Upper lobe of right lung (tissue), 1 donor: ENCODE measurements at regions not wholly inside any gene's neighbourhood (a gene's known extent, or its start where the extent isn't known, plus 50 kb on each side); places are given as distances from the start of the nearest gene placed in this dataset.

Source experiments
- ATAC-seq: fragments of 200-7000 bp; cut with Tn5 transposase; one replicate; pipeline ENCODE4 v1.9.1; 2020; ENCODE audit warnings: mild to moderate bottlenecking, moderate library complexity
- DNase-seq: peaks from one replicate; pipeline ENCODE4 v3.0.0-alpha.2; 2020
- H3K27ac ChIP-seq: fragments of 200-600 bp; one replicate; pipeline ENCODE4 v1.8.0; 2022
- H3K27me3 ChIP-seq: fragments of 200-600 bp; one replicate; pipeline ENCODE4 v1.8.0; 2022; ENCODE audit warnings: mild to moderate bottlenecking
- H3K36me3 ChIP-seq: fragments of 200-600 bp; one replicate; pipeline ENCODE4 v1.8.0; 2022
- H3K4me1 ChIP-seq: fragments of 200-600 bp; one replicate; pipeline ENCODE4 v1.8.0; 2022
- H3K4me3 ChIP-seq: fragments of 200-600 bp; one replicate; pipeline ENCODE4 v1.8.0; 2022; ENCODE audit warnings: mild to moderate bottlenecking
- H3K9me3 ChIP-seq: fragments of 200-600 bp; one replicate; pipeline ENCODE4 v1.8.0; 2022
- intact Hi-C: fragments of 100-400 bp; cut with DNase I; formaldehyde crosslinking; loops from one replicate; pipeline ENCODE4 v1.11.0; 2022
- TF ChIP-seq, protein P1 (sequence below): fragments of 200-600 bp; IDR thresholded peaks from one replicate; pipeline ENCODE4 v1.8.0; 2022; ENCODE audit warnings: antibody characterized with exemption
- donor health status: DM: no; HTN: yes; CAD: no; lungs with severe emphysema.

DNA sequence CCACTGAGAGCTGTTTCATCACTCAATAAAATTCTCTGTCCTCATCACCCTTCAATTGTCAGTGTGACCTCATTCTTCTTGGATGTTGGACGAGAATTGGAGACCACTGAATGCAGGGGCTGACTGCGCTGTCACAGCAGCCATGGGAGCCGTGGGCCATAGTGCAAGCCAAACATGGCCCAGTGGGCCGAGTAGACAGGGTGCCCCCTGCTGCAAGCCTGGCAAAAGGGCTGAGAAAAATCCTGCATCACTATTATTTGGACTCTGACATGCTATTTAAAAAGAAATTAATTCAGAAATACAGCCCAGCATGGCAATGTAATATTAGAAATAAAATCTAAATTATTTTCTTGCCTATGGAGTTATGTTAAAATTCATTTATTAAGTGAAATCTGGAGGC, 67.8 kb upstream of the FAM98A start:
- H3K4me3 ChIP-seq = no peak overlapping the region
- TF ChIP-seq, protein P1, sequence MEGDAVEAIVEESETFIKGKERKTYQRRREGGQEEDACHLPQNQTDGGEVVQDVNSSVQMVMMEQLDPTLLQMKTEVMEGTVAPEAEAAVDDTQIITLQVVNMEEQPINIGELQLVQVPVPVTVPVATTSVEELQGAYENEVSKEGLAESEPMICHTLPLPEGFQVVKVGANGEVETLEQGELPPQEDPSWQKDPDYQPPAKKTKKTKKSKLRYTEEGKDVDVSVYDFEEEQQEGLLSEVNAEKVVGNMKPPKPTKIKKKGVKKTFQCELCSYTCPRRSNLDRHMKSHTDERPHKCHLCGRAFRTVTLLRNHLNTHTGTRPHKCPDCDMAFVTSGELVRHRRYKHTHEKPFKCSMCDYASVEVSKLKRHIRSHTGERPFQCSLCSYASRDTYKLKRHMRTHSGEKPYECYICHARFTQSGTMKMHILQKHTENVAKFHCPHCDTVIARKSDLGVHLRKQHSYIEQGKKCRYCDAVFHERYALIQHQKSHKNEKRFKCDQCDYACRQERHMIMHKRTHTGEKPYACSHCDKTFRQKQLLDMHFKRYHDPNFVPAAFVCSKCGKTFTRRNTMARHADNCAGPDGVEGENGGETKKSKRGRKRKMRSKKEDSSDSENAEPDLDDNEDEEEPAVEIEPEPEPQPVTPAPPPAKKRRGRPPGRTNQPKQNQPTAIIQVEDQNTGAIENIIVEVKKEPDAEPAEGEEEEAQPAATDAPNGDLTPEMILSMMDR = no peak
- DNase-seq (no peak), ATAC-seq (no peak)
- no peak overlapping the region for H3K27ac ChIP-seq
- H3K4me1 ChIP-seq = no peaks in the 10 kb centered on the region
- no peaks in the 10 kb centered on the region for H3K27me3 ChIP-seq
- no peaks in the 10 kb centered on the region for H3K36me3 ChIP-seq
- H3K9me3 ChIP-seq = no peaks in the 10 kb centered on the region
- intact Hi-C loops = no loop called here

DNA sequence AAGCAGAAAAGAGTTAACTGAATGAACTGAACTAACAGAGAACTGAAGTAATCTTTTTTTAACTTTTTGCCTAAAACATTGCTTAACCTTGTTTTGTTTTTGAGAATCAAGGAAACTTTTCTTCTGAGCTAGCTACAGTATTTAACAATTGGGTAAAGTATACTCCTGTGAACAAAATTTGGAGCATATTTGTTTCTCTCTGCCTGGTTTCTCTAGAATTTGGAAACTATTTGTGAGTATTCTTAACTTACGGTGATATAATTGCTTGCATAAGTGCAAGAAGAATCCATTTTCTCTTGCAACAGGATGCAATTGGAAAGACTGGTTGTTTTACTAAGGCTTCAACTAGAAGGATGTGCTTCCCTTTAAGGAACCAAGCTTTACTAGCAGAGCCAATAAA, 65.9 kb upstream of the FAM98A start:
- H3K4me1 ChIP-seq = no peaks in the 10 kb centered on the region
- no peak overlapping the region for H3K4me3 ChIP-seq
- H3K27me3 ChIP-seq = no peaks in the 10 kb centered on the region
- H3K36me3 ChIP-seq = no peaks in the 10 kb centered on the region
- H3K27ac ChIP-seq = no peak overlapping the region
- TF ChIP-seq, protein P1 = no peak
- ATAC-seq (no peak), DNase-seq (no peak)
- intact Hi-C loops = no loop called here
- H3K9me3 ChIP-seq = no peaks in the 10 kb centered on the region

DNA sequence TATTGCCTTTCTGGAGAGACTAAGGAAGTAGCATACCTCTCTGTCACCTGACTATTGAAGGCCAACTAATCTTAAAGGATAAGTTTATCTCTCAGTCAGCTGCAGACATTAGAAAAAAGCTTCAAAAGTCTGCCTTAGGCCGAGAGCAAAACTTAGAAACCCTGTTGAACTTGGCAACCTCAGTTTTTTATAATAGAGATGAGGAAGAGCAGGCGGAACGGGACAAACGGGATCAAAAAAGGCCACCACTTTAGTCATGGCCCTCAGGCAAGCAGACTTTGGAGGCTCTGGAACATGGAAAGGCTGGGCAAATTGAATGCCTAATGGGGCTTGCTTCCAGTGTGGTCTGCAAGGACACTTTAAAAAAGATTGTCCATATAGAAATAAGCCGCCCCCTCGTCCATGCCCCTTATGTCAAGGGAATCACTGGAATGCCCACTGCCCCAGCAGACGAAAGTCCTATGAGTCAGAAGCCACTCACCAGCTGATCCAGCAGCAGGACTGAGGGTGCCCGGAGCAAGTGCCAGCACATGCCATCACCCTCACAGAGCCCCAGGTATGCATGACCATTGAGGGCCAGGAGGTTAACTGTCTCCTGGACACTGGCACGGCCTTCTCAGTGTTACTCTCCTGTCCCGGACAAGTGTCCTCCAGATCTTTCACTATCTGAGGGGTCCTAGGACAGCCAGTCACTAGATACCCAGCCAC, 61.5 kb upstream of the FAM98A start:
- Histone ChIP-seq H3K9me3 (no peaks in the 10 kb centered on the region), H3K27me3 (no peaks in the 10 kb centered on the region), H3K27ac (no peak overlapping the region), H3K4me3 (no peak overlapping the region), H3K36me3 (no peaks in the 10 kb centered on the region), H3K4me1 (no peaks in the 10 kb centered on the region)
- DNase-seq (no peak), ATAC-seq (no peak)
- TF ChIP-seq, protein P1 = no peak
- intact Hi-C loops = no loop called here

DNA sequence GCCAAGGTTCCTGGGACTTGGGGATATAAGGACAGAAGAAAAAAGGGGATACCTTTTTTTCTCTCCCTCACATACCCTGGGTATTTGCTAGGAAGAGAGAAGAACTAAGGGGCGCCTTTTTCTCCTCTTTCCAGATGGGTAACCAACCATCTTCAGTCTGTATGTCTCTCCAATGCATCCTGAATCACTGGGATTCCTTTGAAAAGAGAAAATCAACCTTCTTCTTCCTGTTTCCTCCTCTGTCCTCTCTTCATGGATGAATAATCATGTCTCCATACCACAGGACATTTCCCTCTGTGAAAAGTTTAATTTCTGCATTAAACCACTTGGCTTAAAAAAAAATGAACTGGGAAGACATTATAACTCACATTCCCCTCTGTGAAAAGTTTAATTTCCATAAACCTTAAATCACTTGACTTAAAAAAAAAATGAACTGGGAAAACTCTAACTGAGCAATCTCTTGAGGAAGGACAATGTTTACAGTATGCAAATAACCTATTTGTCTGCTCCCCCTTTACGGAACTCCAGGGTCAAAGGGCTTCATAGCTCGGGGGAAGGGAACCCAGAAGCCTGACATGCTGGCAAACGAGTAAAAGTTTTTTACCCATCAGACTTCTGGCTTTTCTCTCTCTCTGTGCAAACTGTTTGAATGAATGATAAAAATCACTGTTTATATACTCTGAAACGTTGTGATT, 56.7 kb upstream of the FAM98A start:
- Histone ChIP-seq H3K36me3 (no peaks in the 10 kb centered on the region), H3K27ac (no peak overlapping the region), H3K4me3 (no peak overlapping the region), H3K4me1 (no peaks in the 10 kb centered on the region), H3K9me3 (no peaks in the 10 kb centered on the region), H3K27me3 (no peaks in the 10 kb centered on the region)
- ATAC-seq (no peak), DNase-seq (no peak)
- intact Hi-C loops = no loop called here
- TF ChIP-seq, protein P1 = no peak

DNA sequence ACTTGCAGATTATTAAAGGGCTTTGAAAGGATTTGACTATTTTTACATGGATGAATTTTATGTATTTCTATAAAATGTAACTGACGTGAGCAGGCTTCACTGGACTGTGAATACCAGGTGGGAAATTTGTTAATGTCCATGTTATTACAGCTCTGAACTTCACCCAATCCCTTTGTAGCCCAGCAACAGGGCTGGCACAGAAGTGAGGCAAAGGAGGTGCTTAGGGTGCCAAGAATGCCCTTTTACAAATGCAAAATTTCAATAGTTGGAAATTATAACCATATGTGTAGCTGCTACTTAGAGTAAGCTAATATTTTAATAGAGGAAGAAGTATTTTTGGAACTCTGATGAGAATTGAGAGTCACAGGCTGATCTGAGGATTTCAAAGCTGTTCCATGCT, 53.7 kb upstream of the FAM98A start:
- no peaks in the 10 kb centered on the region for H3K9me3 ChIP-seq
- ATAC-seq = no peak
- H3K36me3 ChIP-seq = no peaks in the 10 kb centered on the region
- DNase-seq = no peak
- no peak overlapping the region for H3K4me3 ChIP-seq
- TF ChIP-seq, protein P1 = no peak
- no peak overlapping the region for H3K27ac ChIP-seq
- no peaks in the 10 kb centered on the region for H3K27me3 ChIP-seq
- H3K4me1 ChIP-seq = no peaks in the 10 kb centered on the region
- intact Hi-C loops = no loop called here
